ENCODE measurements at regions not wholly inside any gene's neighbourhood (a gene's known extent, or its start where the extent isn't known, plus 50 kb on each side); places are given as distances from the start of the nearest gene placed in this dataset.

DNA sequence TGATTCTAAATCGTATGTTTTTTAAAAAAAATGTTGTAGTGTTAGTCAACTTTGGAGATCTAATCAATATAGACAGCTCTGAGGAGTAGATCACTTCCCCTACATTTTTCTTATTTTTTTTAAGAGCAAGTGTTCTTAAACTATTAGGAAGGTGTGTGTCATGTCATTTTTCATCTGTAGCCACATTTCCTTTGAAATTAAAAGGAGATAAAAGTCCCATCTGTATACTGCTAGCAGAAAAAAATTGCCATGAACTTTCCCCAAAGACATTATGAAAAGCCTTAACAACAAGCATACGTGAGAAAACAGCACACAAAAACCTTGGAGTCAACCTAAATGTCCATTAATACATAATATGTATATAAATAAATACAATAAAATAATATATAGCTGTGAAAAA, 286.6 kb downstream of the ETS1 start:
- TF ChIP-seq JUND (IDR thresholded peaks at IDR 0.05) (no peak), RAD21 (IDR thresholded peaks at IDR 0.05; ENCODE audit: low read length) (no peak), GATA2 (CRISPR knock-in tag; IDR thresholded peaks at IDR 0.05) (no peak), RFX5 (IDR thresholded peaks at IDR 0.05; ENCODE audit: low read length) (no peak), YY1 (IDR thresholded peaks at IDR 0.05; ENCODE audit: low read depth) (no peak), TAF1 (IDR thresholded peaks at IDR 0.05; ENCODE audit: borderline replicate concordance, low read depth, low read length) (no peak), MXI1 (IDR thresholded peaks at IDR 0.05; ENCODE audit: low read depth, low read length) (no peak), NRF1 (IDR thresholded peaks at IDR 0.05; ENCODE audit: low read depth, low read length) (no peak), EP300 (IDR thresholded peaks at IDR 0.05; ENCODE audit: borderline replicate concordance in 1 of 2, low read depth in 1 of 2, low read length in 1 of 2) (no peak)
- TF ChIP-seq, protein P1, sequence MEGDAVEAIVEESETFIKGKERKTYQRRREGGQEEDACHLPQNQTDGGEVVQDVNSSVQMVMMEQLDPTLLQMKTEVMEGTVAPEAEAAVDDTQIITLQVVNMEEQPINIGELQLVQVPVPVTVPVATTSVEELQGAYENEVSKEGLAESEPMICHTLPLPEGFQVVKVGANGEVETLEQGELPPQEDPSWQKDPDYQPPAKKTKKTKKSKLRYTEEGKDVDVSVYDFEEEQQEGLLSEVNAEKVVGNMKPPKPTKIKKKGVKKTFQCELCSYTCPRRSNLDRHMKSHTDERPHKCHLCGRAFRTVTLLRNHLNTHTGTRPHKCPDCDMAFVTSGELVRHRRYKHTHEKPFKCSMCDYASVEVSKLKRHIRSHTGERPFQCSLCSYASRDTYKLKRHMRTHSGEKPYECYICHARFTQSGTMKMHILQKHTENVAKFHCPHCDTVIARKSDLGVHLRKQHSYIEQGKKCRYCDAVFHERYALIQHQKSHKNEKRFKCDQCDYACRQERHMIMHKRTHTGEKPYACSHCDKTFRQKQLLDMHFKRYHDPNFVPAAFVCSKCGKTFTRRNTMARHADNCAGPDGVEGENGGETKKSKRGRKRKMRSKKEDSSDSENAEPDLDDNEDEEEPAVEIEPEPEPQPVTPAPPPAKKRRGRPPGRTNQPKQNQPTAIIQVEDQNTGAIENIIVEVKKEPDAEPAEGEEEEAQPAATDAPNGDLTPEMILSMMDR (IDR thresholded peaks at IDR 0.05), result no peak
- TF ChIP-seq, protein P2, sequence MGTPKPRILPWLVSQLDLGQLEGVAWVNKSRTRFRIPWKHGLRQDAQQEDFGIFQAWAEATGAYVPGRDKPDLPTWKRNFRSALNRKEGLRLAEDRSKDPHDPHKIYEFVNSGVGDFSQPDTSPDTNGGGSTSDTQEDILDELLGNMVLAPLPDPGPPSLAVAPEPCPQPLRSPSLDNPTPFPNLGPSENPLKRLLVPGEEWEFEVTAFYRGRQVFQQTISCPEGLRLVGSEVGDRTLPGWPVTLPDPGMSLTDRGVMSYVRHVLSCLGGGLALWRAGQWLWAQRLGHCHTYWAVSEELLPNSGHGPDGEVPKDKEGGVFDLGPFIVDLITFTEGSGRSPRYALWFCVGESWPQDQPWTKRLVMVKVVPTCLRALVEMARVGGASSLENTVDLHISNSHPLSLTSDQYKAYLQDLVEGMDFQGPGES (IDR thresholded peaks at IDR 0.05; ENCODE audit: low read depth, low read length), result no peak

Data from SK-N-SH (cell line).